ENCODE measurements at regions not wholly inside any gene's neighbourhood (a gene's known extent, or its start where the extent isn't known, plus 50 kb on each side); places are given as distances from the start of the nearest gene placed in this dataset.

DNA sequence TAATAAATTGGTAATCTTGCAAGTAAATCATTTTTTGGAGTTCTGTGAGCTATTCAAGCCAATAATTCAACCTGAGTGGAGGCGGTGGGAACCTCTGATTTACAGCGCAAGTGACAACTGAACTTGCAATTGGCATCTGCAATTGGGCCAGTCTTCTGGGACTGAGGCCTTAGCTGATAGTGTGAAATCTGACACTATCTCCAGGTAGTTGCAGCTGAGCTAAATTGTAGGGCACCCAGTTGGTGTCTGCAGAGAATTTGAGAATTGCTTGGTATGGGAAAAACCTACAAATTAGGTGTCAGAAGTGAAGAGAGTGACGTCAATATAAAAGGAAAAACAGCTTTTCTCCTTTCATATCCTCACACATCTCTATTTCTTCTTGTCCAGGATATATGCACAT lies 1633.6 kb upstream of the GOT2 start:
- no peak for TF ChIP-seq TAF1 (IDR thresholded peaks at IDR 0.05; ENCODE audit: borderline replicate concordance, low read depth, low read length)
- no peak for TF ChIP-seq RAD21 (IDR thresholded peaks at IDR 0.05; ENCODE audit: insufficient read depth, low read depth, low read length)
- TF ChIP-seq CHD1 (IDR thresholded peaks at IDR 0.05; ENCODE audit: low read depth, low read length) = no peak
- TF ChIP-seq, protein P1, sequence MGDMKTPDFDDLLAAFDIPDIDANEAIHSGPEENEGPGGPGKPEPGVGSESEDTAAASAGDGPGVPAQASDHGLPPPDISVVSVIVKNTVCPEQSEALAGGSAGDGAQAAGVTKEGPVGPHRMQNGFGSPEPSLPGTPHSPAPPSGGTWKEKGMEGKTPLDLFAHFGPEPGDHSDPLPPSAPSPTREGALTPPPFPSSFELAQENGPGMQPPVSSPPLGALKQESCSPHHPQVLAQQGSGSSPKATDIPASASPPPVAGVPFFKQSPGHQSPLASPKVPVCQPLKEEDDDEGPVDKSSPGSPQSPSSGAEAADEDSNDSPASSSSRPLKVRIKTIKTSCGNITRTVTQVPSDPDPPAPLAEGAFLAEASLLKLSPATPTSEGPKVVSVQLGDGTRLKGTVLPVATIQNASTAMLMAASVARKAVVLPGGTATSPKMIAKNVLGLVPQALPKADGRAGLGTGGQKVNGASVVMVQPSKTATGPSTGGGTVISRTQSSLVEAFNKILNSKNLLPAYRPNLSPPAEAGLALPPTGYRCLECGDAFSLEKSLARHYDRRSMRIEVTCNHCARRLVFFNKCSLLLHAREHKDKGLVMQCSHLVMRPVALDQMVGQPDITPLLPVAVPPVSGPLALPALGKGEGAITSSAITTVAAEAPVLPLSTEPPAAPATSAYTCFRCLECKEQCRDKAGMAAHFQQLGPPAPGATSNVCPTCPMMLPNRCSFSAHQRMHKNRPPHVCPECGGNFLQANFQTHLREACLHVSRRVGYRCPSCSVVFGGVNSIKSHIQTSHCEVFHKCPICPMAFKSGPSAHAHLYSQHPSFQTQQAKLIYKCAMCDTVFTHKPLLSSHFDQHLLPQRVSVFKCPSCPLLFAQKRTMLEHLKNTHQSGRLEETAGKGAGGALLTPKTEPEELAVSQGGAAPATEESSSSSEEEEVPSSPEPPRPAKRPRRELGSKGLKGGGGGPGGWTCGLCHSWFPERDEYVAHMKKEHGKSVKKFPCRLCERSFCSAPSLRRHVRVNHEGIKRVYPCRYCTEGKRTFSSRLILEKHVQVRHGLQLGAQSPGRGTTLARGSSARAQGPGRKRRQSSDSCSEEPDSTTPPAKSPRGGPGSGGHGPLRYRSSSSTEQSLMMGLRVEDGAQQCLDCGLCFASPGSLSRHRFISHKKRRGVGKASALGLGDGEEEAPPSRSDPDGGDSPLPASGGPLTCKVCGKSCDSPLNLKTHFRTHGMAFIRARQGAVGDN (IDR thresholded peaks at IDR 0.05) = no peak
- no peak for TF ChIP-seq YY1 (IDR thresholded peaks at IDR 0.05; ENCODE audit: low read depth, low read length)
- TF ChIP-seq ZNF274 (IDR thresholded peaks at IDR 0.05; ENCODE audit: insufficient read depth, insufficient read length) = no peak
- no peak for TF ChIP-seq SMARCA5 (IDR thresholded peaks at IDR 0.05)
- TF ChIP-seq, protein P2, sequence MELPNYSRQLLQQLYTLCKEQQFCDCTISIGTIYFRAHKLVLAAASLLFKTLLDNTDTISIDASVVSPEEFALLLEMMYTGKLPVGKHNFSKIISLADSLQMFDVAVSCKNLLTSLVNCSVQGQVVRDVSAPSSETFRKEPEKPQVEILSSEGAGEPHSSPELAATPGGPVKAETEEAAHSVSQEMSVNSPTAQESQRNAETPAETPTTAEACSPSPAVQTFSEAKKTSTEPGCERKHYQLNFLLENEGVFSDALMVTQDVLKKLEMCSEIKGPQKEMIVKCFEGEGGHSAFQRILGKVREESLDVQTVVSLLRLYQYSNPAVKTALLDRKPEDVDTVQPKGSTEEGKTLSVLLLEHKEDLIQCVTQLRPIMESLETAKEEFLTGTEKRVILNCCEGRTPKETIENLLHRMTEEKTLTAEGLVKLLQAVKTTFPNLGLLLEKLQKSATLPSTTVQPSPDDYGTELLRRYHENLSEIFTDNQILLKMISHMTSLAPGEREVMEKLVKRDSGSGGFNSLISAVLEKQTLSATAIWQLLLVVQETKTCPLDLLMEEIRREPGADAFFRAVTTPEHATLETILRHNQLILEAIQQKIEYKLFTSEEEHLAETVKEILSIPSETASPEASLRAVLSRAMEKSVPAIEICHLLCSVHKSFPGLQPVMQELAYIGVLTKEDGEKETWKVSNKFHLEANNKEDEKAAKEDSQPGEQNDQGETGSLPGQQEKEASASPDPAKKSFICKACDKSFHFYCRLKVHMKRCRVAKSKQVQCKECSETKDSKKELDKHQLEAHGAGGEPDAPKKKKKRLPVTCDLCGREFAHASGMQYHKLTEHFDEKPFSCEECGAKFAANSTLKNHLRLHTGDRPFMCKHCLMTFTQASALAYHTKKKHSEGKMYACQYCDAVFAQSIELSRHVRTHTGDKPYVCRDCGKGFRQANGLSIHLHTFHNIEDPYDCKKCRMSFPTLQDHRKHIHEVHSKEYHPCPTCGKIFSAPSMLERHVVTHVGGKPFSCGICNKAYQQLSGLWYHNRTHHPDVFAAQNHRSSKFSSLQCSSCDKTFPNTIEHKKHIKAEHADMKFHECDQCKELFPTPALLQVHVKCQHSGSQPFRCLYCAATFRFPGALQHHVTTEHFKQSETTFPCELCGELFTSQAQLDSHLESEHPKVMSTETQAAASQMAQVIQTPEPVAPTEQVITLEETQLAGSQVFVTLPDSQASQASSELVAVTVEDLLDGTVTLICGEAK (IDR thresholded peaks at IDR 0.05; ENCODE audit: borderline replicate concordance) = no peak
- TF ChIP-seq, protein P3, sequence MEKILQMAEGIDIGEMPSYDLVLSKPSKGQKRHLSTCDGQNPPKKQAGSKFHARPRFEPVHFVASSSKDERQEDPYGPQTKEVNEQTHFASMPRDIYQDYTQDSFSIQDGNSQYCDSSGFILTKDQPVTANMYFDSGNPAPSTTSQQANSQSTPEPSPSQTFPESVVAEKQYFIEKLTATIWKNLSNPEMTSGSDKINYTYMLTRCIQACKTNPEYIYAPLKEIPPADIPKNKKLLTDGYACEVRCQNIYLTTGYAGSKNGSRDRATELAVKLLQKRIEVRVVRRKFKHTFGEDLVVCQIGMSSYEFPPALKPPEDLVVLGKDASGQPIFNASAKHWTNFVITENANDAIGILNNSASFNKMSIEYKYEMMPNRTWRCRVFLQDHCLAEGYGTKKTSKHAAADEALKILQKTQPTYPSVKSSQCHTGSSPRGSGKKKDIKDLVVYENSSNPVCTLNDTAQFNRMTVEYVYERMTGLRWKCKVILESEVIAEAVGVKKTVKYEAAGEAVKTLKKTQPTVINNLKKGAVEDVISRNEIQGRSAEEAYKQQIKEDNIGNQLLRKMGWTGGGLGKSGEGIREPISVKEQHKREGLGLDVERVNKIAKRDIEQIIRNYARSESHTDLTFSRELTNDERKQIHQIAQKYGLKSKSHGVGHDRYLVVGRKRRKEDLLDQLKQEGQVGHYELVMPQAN (conservative IDR thresholded peaks at IDR 0.05) = no peak
